IMR-90 (cell line): ENCODE measurements at regions not wholly inside any gene's neighbourhood (a gene's known extent, or its start where the extent isn't known, plus 50 kb on each side); places are given as distances from the start of the nearest gene placed in this dataset.

Experiments used
- ATAC-seq: fragments of 200-7000 bp; cut with Tn5 transposase; 2 replicates; pipeline ENCODE4 v1.9.1; 2020; ENCODE audit warnings: low read depth, mild to moderate bottlenecking, moderate library complexity
- BruUV-seq: library from RNA; stranded (reverse); fragments of 400-500 nt; replicated peaks from 2 replicates; lab custom pipeline; 2021; lab: Mats Ljungman, UMichigan
- CTCF ChIA-PET: fragments of 300-600 bp; formaldehyde crosslinking; extraction: SDS; loops from one replicate; lab custom pipeline; 2021; ENCODE audit warnings: antibody characterized with exemption; lab: Yijun Ruan, JAX
- POLR2A ChIA-PET: fragments of 300-600 bp; sonication (Branson Sonifier 250); formaldehyde crosslinking; loops from one replicate; lab custom pipeline; 2022; ENCODE audit warnings: antibody characterized with exemption; ENCODE audit not compliant: unreplicated experiment; lab: Charles Lee
- DNase-seq: peaks from one replicate; pipeline ENCODE4 v3.0.0; 2013
- H2AFZ ChIP-seq: replicated peaks from 2 replicates; pipeline ENCODE3; 2013; ENCODE audit warnings: low read length, mild to moderate bottlenecking; ENCODE audit not compliant: poor library complexity
- H2AK5ac ChIP-seq: 2 replicates; pipeline ENCODE4 v1.6.1; 2013; ENCODE audit warnings: low read depth, low read length, inconsistent platforms
- H2AK9ac ChIP-seq: replicated peaks from 2 replicates; pipeline ENCODE3; 2013; ENCODE audit warnings: mild to moderate bottlenecking, low read depth, low read length, moderate library complexity; ENCODE audit not compliant: poor library complexity
- H2BK120ac ChIP-seq: 2 replicates; pipeline ENCODE4 v1.6.1; 2013; ENCODE audit warnings: low read depth, low read length, inconsistent platforms
- H2BK15ac ChIP-seq: 3 replicates; pipeline ENCODE4 v1.6.1; 2013; ENCODE audit warnings: low read depth, low read length, inconsistent platforms
- H2BK20ac ChIP-seq: 2 replicates; pipeline ENCODE4 v1.6.1; 2013; ENCODE audit warnings: low read depth, mild to moderate bottlenecking, inconsistent platforms, low read length, moderate library complexity
- H2BK5ac ChIP-seq: 2 replicates; pipeline ENCODE4 v1.6.1; 2013; ENCODE audit warnings: mild to moderate bottlenecking, low read depth, low read length, inconsistent platforms; ENCODE audit not compliant: poor library complexity, severe bottlenecking
- H3K14ac ChIP-seq: replicated peaks from 2 replicates; pipeline ENCODE4 v1.6.1; 2013; ENCODE audit warnings: low read depth, low read length, inconsistent platforms
- H3K18ac ChIP-seq: 2 replicates; pipeline ENCODE4 v1.6.1; 2013; ENCODE audit warnings: low read depth, low read length, control low read depth
- H3K23ac ChIP-seq: 2 replicates; pipeline ENCODE4 v1.6.1; 2013; ENCODE audit warnings: low read depth, low read length, inconsistent platforms
- H3K27ac ChIP-seq: 2 replicates; pipeline ENCODE4 v1.5.1; 2013; ENCODE audit warnings: mild to moderate bottlenecking, control low read depth, low read length; ENCODE audit not compliant: insufficient read depth
- H3K27me3 ChIP-seq: 2 replicates; pipeline ENCODE4 v1.6.1; 2013; ENCODE audit warnings: low read length; ENCODE audit not compliant: control insufficient read depth, insufficient read depth
- H3K36me3 ChIP-seq: 2 replicates; pipeline ENCODE4 v1.6.1; 2013; ENCODE audit warnings: low read length, mixed read lengths; ENCODE audit not compliant: control insufficient read depth, insufficient read depth
- H3K4ac ChIP-seq: 2 replicates; pipeline ENCODE4 v1.6.1; 2013; ENCODE audit warnings: low read depth, low read length, inconsistent platforms
- H3K4me1 ChIP-seq: 2 replicates; pipeline ENCODE4 v1.6.1; 2013; ENCODE audit warnings: low read length, mixed read lengths; ENCODE audit not compliant: control insufficient read depth, insufficient read depth
- H3K4me2 ChIP-seq: 2 replicates; pipeline ENCODE4 v1.6.1; 2013; ENCODE audit warnings: low read depth, mild to moderate bottlenecking, control low read depth, low read length, moderate library complexity
- H3K4me3 ChIP-seq: 2 replicates; pipeline ENCODE4 v1.5.1; 2013; ENCODE audit warnings: low read depth, mild to moderate bottlenecking, control low read depth, low read length, moderate library complexity; ENCODE audit not compliant: insufficient read depth
- H3K56ac ChIP-seq: 2 replicates; pipeline ENCODE4 v1.6.1; 2013; ENCODE audit warnings: low read length, inconsistent platforms; ENCODE audit not compliant: insufficient read depth; ENCODE audit errors: extremely low read depth
- H3K79me1 ChIP-seq, 2 experiments: 2 replicates each; pipeline ENCODE4 v1.6.1; 2013; ENCODE audit warnings: low read length in 2 of 2, inconsistent platforms in 1 of 2, low read depth in 1 of 2
- H3K9ac ChIP-seq: 2 replicates; pipeline ENCODE4 v1.6.1; 2013; ENCODE audit warnings: low read depth, low read length, control low read depth
- H3K9me1 ChIP-seq: 2 replicates; pipeline ENCODE4 v1.6.1; 2013; ENCODE audit warnings: low read length, inconsistent platforms; ENCODE audit not compliant: insufficient read depth
- H3K9me3 ChIP-seq: 2 replicates; pipeline ENCODE4 v1.6.1; 2013; ENCODE audit warnings: low read length; ENCODE audit not compliant: control insufficient read depth, insufficient read depth
- H4K20me1 ChIP-seq: 2 replicates; pipeline ENCODE4 v1.6.1; 2013; ENCODE audit warnings: low read length, inconsistent platforms; ENCODE audit not compliant: insufficient read depth
- H4K5ac ChIP-seq: 2 replicates; pipeline ENCODE4 v1.6.1; 2013; ENCODE audit warnings: mild to moderate bottlenecking, low read depth, low read length, control low read depth
- H4K8ac ChIP-seq, 2 experiments: 2 replicates each; pipeline ENCODE4 v1.6.1; 2013; ENCODE audit warnings: low read depth in 2 of 2, low read length in 2 of 2, control low read depth in 1 of 2, inconsistent platforms in 1 of 2
- H4K91ac ChIP-seq: 2 replicates; pipeline ENCODE4 v1.6.1; 2013; ENCODE audit warnings: low read depth, low read length, inconsistent platforms; ENCODE audit not compliant: insufficient read depth
- BHLHE40 ChIP-seq: fragments of 150-350 bp; IDR thresholded peaks from 2 replicates; pipeline ENCODE4 v1.6.1; 2016; ENCODE audit warnings: mild to moderate bottlenecking, low read depth, low read length
- CEBPB ChIP-seq: IDR thresholded peaks from 2 replicates; pipeline ENCODE4 v1.6.1; 2012; ENCODE audit warnings: low read depth, low read length, improper control_type of control experiment
- CHD1 ChIP-seq: IDR thresholded peaks from 2 replicates; pipeline ENCODE4 v1.6.1; 2012; ENCODE audit warnings: low read depth, low read length, improper control_type of control experiment
- ELK1 ChIP-seq: fragments of 150-350 bp; IDR thresholded peaks from 2 replicates; pipeline ENCODE4 v1.6.1; 2016; ENCODE audit warnings: low read depth, mild to moderate bottlenecking, low read length, moderate library complexity, borderline replicate concordance
- FOS ChIP-seq: fragments of 150-350 bp; IDR thresholded peaks from 2 replicates; pipeline ENCODE4 v1.6.1; 2016; ENCODE audit warnings: low read depth, low read length
- MAZ ChIP-seq: IDR thresholded peaks from 2 replicates; pipeline ENCODE4 v1.6.1; 2012; ENCODE audit warnings: low read depth, mild to moderate bottlenecking, low read length, improper control_type of control experiment, moderate library complexity, borderline replicate concordance
- MXI1 ChIP-seq: IDR thresholded peaks from 2 replicates; pipeline ENCODE4 v1.6.1; 2012; ENCODE audit warnings: low read depth, mild to moderate bottlenecking, low read length, moderate library complexity, borderline replicate concordance
- NFE2L2 ChIP-seq: fragments of 150-350 bp; IDR thresholded peaks from 2 replicates; pipeline ENCODE4 v1.6.1; 2016; ENCODE audit warnings: low read depth, mild to moderate bottlenecking, low read length
- POLR2A ChIP-seq: IDR thresholded peaks from 2 replicates; pipeline ENCODE4 v1.6.1; 2012; ENCODE audit warnings: mild to moderate bottlenecking, low read depth, low read length
- RAD21 ChIP-seq: IDR thresholded peaks from 2 replicates; pipeline ENCODE4 v1.6.1; 2012; ENCODE audit warnings: low read length, improper control_type of control experiment
- RCOR1 ChIP-seq: IDR thresholded peaks from 2 replicates; pipeline ENCODE4 v1.6.1; 2012; ENCODE audit warnings: mild to moderate bottlenecking, low read length, improper control_type of control experiment; ENCODE audit not compliant: insufficient replicate concordance
- RFX5 ChIP-seq: IDR thresholded peaks from 2 replicates; pipeline ENCODE4 v1.8.0; 2012; ENCODE audit warnings: low read depth, mild to moderate bottlenecking, low read length, moderate library complexity
- SMC3 ChIP-seq: fragments of 150-350 bp; IDR thresholded peaks from 2 replicates; pipeline ENCODE4 v1.6.1; 2016; ENCODE audit warnings: low read depth, mild to moderate bottlenecking, antibody characterized with exemption, low read length, moderate library complexity
- WGBS, 2 experiments: methylation state at CpG; one replicate each; pipeline versions ENCODE4 v1.1.5 to v1.1.7; 2013; ENCODE audit warnings: missing lambda C conversion rate in 2 of 2; ENCODE audit not compliant: insufficient read length in 1 of 2; ENCODE audit errors: extremely low coverage in 2 of 2; 5-methylcytosine and 5-hydroxymethylcytosine counted together
- dilution Hi-C: fragments of 300-500 bp; cut with HindIII; formaldehyde crosslinking; loops from one replicate; pipeline ENCODE4 v1.14.3; 2018; ENCODE audit warnings: low sequenced_read_pairs; ENCODE audit not compliant: unreplicated experiment
- in situ Hi-C: fragments of 300-500 bp; cut with MboI; formaldehyde crosslinking; loops from 3 replicates; pipeline ENCODE4 v1.14.3; 2019; ENCODE audit warnings: low sequenced_read_pairs, inconsistent platforms, mixed read lengths
- intact Hi-C: fragments of 100-400 bp; cut with micrococcal nuclease; formaldehyde crosslinking; loops from 2 replicates; pipeline ENCODE4 v1.10.0; 2022
- TF ChIP-seq, protein P1 (sequence below): fragments of 150-350 bp; IDR thresholded peaks from 2 replicates; pipeline ENCODE4 v1.6.1; 2017; ENCODE audit warnings: mild to moderate bottlenecking, antibody characterized with exemption, low read length, low read depth

- H3K79me1 ChIP-seq, result no peaks in the 10 kb centered on the region
- H4K5ac ChIP-seq, result no peak overlapping the region
- TF ChIP-seq MAZ (no peak), MXI1 (no peak), CHD1 (no peak), NFE2L2 (no peak), SMC3 (no peak), BHLHE40 (no peak), FOS (no peak), RCOR1 (no peak), RFX5 (no peak), POLR2A (no peak), RAD21 (no peak), CEBPB (no peak), ELK1 (no peak)
- TF ChIP-seq, protein P1, sequence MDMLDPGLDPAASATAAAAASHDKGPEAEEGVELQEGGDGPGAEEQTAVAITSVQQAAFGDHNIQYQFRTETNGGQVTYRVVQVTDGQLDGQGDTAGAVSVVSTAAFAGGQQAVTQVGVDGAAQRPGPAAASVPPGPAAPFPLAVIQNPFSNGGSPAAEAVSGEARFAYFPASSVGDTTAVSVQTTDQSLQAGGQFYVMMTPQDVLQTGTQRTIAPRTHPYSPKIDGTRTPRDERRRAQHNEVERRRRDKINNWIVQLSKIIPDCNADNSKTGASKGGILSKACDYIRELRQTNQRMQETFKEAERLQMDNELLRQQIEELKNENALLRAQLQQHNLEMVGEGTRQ, result no peak
- H3K4ac ChIP-seq, result no peak overlapping the region
- no peak overlapping the region for H3K4me2 ChIP-seq
- in situ Hi-C loops (no loop called here), dilution Hi-C loops (no loop called here), intact Hi-C loops (no loop called here)
- no peak overlapping the region for H2BK120ac ChIP-seq
- H2BK5ac ChIP-seq, result no peak overlapping the region
- ChIA-PET POLR2A (no interaction called here), CTCF (no interaction called here)
- WGBS, 2 experiments, result no CpG with 5 or more reads among the region's 5 CpGs
- no peak overlapping the region for H2AFZ ChIP-seq
- no peak overlapping the region for H3K56ac ChIP-seq
- DNase-seq (no peak), ATAC-seq (no peak)
- no peaks in the 10 kb centered on the region for H3K9me1 ChIP-seq
- H3K9me3 ChIP-seq, result 0 out of 2 replicates have a peak, but pooled peaks cover 2% of the 10 kb centered on the region
- no peak overlapping the region for H4K8ac ChIP-seq
- no peak overlapping the region for H4K91ac ChIP-seq
- H3K23ac ChIP-seq, result no peak overlapping the region
- H3K14ac ChIP-seq, result no peak overlapping the region
- no peaks in the 10 kb centered on the region for H3K4me1 ChIP-seq
- no peak overlapping the region for H2BK15ac ChIP-seq
- no TSS peak for BruUV-seq
- no peak overlapping the region for H3K9ac ChIP-seq
- H2BK20ac ChIP-seq, result no peak overlapping the region
- no peak overlapping the region for H3K4me3 ChIP-seq
- H4K20me1 ChIP-seq, result no peaks in the 10 kb centered on the region
- no peaks in the 10 kb centered on the region for H3K27me3 ChIP-seq
- no peak overlapping the region for H3K27ac ChIP-seq
- H2AK9ac ChIP-seq, result no peak overlapping the region
- no peak overlapping the region for H3K18ac ChIP-seq
- H3K36me3 ChIP-seq, result no peaks in the 10 kb centered on the region
- no peak overlapping the region for H2AK5ac ChIP-seq
Observed at GRCh38 chr6:98601716-98602115, 232.7 kb upstream of the POU3F2 start.
